ENCODE measurements at regions not wholly inside any gene's neighbourhood (a gene's known extent, or its start where the extent isn't known, plus 50 kb on each side); places are given as distances from the start of the nearest gene placed in this dataset.

DNA sequence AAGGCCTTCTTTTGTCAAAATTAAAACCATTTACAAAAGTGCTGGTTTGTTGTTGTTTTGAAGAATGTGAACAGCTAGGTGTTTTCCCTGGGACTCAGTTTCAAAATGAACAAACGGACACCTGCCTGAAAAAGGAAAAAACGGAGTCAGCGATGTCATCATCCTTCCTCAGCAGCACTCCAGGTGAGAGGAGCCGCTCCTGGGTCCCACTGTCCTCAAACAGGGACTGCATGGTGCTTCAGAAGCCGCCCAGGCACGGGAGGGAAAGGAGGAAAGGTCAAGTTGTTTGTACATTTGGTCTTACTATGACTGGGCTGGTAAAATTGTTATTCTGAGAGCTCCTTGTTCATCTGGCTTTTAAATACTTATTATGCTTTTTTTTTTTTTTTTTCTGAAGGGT, 69.0 kb upstream of the ZSWIM6 start:
- no peak for DNase-seq (ENCODE audit: insufficient read length, low spot score)
- FAIRE-seq = no peak

DNA sequence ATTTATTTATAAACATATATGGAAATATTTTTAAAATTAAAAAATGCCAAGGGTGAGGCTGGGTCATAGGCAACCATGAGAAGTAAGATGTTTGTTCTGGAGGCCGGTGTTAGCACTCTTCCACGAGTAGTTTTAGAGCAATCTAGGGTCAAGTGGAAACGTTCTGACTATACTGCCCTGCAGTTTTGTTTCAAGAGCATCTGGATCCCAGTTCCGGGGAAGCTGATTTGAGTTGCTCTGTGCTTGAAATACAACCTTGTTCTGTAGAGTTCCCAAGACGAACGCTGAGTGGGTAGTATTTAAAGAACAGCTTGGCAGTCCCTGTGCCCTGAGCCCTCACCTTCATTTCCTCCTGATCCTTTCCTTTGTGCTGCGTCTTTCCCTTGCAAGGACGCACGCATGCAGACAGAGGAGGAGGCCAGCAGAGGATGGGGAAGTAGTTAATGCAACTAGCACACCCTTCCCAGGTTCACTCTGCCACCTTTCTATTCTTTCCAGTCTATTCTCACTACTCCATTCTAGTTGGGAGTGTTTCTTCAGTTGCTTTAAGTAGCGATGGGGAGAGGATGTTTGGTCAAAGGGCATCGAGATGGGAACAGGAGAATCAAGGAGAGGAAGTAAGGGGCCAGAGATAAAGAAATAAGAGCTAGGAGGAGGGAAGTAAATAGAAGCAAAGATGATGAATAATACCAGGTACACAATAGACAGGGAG, 68.3 kb upstream of the ZSWIM6 start:
- DNase-seq (ENCODE audit: insufficient read length, low spot score) (no peak), FAIRE-seq (no peak)

DNA sequence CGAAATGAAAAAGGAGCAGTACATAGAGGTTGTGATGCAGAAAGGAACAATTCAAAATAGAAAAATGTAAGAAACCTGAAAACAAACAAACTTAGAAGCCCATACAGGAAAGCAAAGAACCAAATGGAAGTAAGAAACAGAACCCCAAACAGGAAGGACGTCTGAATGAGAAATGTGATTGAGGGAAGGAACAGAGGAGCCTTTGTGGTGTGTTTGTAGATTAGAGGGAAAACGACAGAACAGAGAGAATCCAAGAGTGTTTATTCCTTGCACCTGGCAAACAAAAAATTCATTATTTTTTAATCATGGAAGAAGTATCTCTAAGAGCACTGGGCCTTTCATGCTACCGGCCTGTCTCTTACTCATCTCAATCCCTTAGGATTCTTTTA, 67.8 kb upstream of the ZSWIM6 start:
- DNase-seq (ENCODE audit: insufficient read length, low spot score) = no peak
- no peak for FAIRE-seq

DNA sequence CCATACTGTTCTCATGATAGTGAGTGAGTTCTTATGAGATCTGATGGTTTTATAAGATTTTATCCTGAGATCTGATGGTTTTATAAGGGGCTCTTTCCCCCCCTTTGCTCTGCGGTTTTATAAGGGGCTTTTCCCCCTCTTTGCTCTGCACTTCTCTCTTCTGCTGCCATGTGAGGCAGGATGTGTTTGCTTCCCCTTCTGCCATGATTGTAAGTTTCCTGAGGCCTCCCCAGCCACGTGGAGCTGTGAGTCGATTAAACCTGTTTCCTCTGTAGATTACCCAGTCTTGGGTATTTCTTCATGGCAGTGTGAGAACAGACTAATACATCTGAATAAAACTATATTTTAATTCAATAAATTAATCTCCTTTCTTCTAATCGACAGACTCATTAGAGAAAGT, 64.9 kb upstream of the ZSWIM6 start:
- FAIRE-seq = no peak
- DNase-seq (ENCODE audit: insufficient read length, low spot score) = no peak

DNA sequence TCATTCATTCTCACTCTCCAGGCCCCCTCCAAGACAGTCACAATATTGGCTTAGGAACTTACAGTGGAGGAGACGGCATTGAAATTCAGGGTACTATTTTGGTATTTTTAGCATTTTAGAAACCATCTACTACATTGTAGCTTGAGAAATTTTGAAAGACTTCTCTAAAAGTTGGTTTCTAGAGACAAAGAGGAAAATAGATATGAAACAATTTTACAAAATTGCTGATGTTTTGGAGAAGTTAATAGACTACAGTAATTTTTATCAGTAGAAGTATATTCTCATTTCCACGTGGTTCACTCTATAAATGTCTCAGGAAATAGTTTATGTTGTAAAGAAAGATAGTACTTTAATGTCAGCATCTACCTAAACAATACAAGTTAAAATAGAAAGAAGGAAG, 63.2 kb upstream of the ZSWIM6 start:
- DNase-seq (ENCODE audit: insufficient read length, low spot score) (no peak), FAIRE-seq (no peak)

DNA sequence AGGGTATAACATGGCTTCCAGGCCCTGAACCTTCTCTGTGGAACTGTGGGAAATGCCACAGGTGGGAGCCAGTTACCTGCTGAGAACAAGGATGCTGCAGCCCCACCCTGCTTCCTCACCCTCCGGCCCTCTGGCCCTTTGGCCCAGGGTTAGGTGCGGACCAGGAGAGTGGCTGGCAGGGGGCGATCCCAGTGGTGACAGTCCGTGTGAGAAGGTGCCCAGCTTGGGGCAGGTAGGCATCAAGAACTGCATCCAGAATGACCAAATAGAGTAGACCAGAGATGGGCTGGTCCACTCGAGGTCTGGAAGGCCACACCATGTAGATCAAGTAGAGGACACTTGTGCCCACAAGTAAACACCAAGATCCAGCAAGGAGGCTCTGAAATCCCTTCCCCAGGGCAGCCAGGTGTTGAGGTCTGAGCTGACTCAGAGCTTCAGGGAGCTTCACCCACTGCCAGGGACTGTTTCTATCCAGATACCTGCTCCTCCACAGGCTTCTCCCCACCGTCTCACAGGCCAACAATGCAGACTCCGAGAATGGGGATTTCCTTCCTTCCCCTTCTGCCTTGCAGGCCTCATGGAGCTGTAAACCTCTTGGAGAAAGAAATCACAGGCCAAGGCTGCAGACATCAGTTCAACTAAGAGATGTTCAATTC, 61.4 kb upstream of the ZSWIM6 start:
- no peak for FAIRE-seq

DNA sequence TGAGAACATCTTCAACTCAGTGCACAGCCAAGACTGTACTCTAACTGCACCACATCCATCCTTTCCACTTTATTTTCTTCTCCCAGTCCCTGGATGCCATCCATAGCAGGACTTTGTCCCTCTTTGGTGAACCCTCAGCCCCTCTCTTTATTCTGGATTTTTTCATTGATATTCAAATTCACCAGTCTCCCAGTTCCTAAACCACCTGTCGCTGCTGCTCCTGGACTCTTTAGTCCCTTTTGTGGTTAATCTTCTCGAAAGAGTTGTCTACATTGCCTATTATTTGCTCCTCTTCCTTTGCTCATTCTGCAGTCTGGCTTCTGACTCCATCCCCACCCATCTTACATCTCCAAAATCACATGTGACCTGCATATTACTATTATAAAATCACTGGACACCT, 59.4 kb upstream of the ZSWIM6 start:
- FAIRE-seq (no peak), DNase-seq (ENCODE audit: insufficient read length, low spot score) (no peak)

More for the DNA sequence above, 61.4 kb upstream of the ZSWIM6 start:
- no peak for DNase-seq (ENCODE audit: insufficient read length, low spot score)

DNA sequence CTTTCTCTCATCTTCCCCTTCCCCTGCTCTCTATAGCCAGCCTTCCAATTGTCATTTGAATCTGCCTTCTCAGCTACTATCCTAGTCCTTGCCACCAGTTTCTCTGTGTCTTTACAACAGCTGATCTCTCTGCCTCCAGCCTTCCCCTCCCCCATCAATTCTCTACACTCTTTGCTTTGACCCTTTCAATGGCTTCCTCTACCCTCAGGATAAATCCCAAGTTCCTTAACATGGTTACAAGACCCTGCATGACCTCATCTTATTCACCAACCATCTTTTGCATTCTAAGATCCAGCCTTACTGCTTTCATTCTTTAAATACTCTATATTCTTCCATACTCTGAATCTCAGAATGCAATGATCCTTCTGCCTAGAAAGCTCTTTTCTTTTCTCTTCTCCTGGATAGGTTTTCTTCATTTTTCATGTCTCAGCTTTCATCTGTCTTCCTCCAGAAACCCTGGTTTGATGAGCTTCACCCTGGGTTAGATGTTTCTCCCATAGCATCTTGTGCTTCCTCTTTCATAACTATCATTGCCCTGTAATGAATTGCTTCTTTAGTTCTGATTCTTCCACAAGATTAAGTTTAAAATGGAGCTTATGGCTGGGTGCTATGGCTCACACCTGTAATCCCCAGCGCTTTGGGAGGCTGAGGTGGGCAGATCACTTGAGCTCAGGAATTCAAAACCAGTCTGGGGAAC, 58.6 kb upstream of the ZSWIM6 start:
- FAIRE-seq (no peak), DNase-seq (ENCODE audit: insufficient read length, low spot score) (no peak)

DNA sequence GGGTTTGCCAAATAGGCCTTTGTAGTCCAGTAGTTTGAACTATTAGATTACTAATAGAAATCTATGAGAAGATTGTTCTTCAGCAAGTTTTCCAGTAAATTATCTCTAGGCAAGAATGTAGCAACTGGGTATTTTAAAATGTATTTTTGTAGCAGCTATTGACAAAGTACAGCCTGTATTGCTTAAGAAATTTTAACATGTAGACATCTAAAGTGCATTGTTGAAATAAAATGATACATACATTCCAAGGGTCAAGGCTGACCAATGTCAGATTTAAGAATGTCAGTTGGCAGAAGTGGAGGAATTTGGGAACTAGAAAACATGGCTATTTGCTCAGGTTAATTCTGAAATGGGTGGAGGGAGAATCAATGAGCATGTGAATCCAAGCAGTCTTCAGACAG, 57.5 kb upstream of the ZSWIM6 start:
- DNase-seq (ENCODE audit: insufficient read length, low spot score) (no peak), FAIRE-seq (no peak)

DNA sequence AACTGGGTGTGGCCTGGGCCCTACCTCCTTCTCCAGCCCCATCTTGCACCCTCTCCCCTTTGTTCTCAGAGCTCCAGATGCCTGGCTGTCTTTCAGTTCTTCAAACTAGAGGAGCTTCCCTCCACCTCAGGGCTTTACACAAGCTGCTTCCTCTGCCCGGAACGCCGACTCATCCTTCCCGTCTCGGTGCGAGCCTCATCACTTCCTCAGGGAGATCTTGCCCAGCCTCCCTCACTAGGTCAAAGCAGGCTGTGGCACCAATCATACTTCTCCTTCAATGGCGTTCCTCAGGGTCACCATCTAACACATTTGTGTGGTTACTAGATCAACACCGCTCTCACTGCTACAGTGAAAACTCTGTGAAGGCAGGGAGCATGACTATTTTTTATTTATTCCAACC, 56.2 kb upstream of the ZSWIM6 start:
- DNase-seq (ENCODE audit: insufficient read length, low spot score) (no peak), FAIRE-seq (no peak)

DNA sequence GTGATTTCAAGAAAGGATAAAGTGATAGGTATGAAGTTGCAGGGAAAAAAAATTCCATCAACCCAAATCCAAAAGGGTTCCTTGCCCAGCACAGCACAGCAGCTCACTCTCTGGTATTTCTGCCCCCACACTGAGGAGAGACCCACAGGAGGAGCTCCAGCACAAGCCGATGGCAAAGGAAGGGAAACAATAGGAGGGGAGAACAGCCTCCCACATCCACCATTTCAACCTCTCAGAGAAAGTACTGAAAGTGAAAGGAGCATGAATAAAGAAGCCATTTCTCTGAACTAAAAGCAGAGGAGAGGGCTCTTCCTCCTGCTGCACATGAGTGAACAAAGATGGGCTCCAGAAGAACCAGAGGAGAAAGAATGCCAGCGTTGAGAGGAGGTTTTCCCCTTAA, 54.9 kb upstream of the ZSWIM6 start:
- FAIRE-seq (peak; percentile 87), DNase-seq (ENCODE audit: insufficient read length, low spot score) (no peak)

DNA sequence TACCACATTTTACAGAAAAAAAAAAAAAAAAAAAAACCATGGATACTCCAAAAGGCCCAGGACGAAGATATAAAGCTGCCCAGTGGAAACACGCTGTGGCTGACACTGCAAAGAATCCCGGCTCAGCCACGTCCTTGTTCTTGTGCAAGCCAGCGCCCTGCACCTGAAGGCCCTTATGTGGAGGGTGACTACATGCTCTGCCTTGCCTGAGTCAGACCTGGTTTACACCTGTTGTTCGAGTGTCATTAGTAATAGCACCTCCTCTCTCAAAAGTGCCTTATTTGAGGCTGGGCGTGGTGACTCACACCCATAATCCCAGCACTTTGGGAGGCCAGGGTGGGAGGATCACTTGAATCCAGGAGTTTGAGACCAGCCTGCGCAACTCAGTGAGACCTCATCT, 54.3 kb upstream of the ZSWIM6 start:
- no peak for DNase-seq (ENCODE audit: insufficient read length, low spot score)
- no peak for FAIRE-seq

DNA sequence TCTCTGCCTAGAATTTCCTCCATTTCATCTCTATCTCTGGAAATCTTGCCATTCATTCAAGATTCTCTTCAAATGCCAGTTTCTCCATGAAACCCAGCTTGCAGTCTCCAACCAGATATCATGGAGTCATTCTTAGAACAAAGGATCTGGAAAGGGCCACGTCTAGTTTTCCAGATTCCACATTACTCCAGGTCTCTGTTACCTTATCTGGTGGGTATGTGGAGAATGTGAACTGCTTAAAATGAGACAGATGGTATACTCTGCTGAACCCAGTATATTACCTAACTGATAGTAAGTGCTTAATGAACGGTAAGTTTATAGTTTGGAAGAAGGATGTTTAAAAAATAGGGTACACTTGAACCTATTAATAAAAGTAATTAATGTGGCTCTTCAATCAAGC, 52.3 kb upstream of the ZSWIM6 start:
- DNase-seq (ENCODE audit: insufficient read length, low spot score) (no peak), FAIRE-seq (no peak)

DNA sequence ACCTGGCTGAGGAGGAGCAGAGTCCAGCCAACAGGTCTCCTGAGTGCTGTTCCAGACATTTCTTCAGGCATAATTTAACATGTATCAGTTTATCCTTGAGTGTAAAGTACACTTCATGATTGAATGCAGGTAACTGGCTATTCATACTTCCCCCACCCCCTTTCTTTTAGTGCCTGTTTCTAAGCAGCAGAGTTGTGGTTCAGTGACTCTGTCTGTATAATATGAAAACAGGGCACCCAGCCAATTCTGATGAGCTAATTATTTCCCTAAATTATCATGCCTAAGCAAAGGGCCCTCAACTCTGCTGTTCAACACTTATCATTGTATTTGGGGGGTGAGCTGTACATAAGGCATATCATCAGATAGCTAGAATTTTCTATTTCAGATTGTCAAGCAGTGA, 51.9 kb upstream of the ZSWIM6 start:
- FAIRE-seq (no peak), DNase-seq (ENCODE audit: insufficient read length, low spot score) (no peak)

DNA sequence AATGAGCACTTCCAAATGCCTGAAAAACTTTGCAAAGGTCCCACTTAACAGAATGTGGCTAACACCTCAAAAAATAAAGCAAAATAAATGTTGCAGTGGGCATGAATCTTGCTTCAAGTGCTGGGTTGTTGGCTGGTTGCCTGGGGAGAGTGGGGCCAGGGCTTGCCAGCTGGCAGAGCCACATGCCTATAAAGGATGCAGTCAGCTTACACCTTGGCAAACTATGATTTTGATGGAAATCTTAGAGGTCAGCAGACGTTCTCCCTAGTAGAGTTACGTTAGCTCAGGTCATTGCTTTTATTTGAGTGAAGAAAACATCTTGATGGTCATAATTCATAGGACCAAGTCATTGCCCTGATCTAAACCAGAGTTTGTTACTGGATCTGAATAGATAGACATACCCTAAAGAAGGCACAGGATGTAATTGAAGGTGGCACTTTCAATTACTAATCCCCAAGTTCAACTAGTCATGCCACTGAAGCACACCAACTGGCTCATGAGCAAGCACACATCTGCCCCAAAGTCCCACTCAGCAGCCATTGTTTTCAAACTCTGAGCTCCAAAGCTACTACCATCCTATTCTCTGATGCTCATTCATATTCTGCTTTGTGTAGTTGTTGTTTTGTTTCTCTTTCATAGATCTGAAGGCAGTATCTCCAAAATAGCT, 51.2 kb upstream of the ZSWIM6 start:
- FAIRE-seq (no peak), DNase-seq (ENCODE audit: insufficient read length, low spot score) (no peak)

DNA sequence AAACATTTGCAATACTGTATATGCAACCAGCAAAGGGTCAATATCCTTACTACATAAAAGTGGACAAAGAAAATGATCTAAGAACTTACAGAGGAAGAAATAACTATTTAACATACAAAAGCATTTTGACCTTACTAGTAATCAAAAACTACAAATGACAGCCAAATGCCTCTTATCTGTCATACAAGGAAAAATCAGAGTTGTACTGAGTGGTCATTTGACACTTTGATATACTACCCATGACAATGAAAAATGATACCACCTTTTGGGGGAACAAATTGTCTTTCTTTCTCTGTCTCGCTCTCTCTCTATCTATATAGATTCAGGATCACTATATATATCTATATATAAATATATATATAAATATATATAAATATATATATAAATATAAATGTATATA, 50.4 kb upstream of the ZSWIM6 start:
- FAIRE-seq (no peak), DNase-seq (ENCODE audit: insufficient read length, low spot score) (no peak)
